Activated CD8-positive, alpha-beta T cell treated with anti-CD3 and anti-CD28 coated beads for 36 hours (primary cell): ENCODE measurements at regions not wholly inside any gene's neighbourhood (a gene's known extent, or its start where the extent isn't known, plus 50 kb on each side); places are given as distances from the start of the nearest gene placed in this dataset.

Experiments
- ATAC-seq: fragments of 200-7000 bp; cut with Tn5 transposase; one replicate; pipeline ENCODE4 v1.10.0; 2021; ENCODE audit warnings: mild to moderate bottlenecking, moderate library complexity
- CTCF ChIA-PET: fragments of 350-600 bp; sonication (Branson Sonifier 250); formaldehyde crosslinking; loops from one replicate; lab custom pipeline; 2021; ENCODE audit warnings: antibody characterized with exemption; lab: Charles Lee
- POLR2A ChIA-PET: fragments of 350-600 bp; sonication (Branson Sonifier 250); formaldehyde crosslinking; loops from one replicate; lab custom pipeline; 2021; ENCODE audit warnings: antibody characterized with exemption; lab: Charles Lee
- DNase-seq: peaks from one replicate; pipeline ENCODE4 v3.0.0-alpha.2; 2020
- H3K27ac Mint-ChIP-seq: one replicate; pipeline ENCODE4 v1.8.0; 2021; ENCODE audit warnings: mild to moderate bottlenecking, mixed read lengths
- H3K27me3 Mint-ChIP-seq: one replicate; pipeline ENCODE4 v1.8.0; 2021; ENCODE audit warnings: mixed read lengths
- H3K36me3 Mint-ChIP-seq: one replicate; pipeline ENCODE4 v1.8.0; 2021; ENCODE audit warnings: low read depth, mixed read lengths
- H3K4me1 Mint-ChIP-seq: one replicate; pipeline ENCODE4 v1.8.0; 2021; ENCODE audit warnings: low read depth, mixed read lengths
- H3K4me3 Mint-ChIP-seq: one replicate; pipeline ENCODE4 v1.8.0; 2021; ENCODE audit warnings: mild to moderate bottlenecking, moderate library complexity, mixed read lengths
- H3K9me3 Mint-ChIP-seq: one replicate; pipeline ENCODE4 v1.8.0; 2021; ENCODE audit warnings: mixed read lengths
- CTCF ChIP-seq: fragments of 200-600 bp; IDR thresholded peaks from one replicate; pipeline ENCODE4 v1.8.0; 2022; ENCODE audit warnings: antibody characterized with exemption, mild to moderate bottlenecking
- intact Hi-C: fragments of 100-400 bp; cut with micrococcal nuclease; formaldehyde crosslinking; loops from one replicate; pipeline ENCODE4 v1.10.0; 2022

GRCh38 chr12:47022296-47022695 lies 57.1 kb upstream of the PCED1B start:
- intact Hi-C loops = loop anchor here (5.0 kb wide), 1 partner anchor 680 kb away; no protein-coding TSS in a partner anchor
- peaks cover 10% of the 10 kb centered on the region for H3K27me3 Mint-ChIP-seq
- no peak for DNase-seq
- ATAC-seq = no peak
- no peaks in the 10 kb centered on the region for H3K36me3 Mint-ChIP-seq
- no peak overlapping the region for H3K27ac Mint-ChIP-seq
- H3K4me3 Mint-ChIP-seq = no peak overlapping the region
- no peak for TF ChIP-seq CTCF
- peaks cover 4% of the 10 kb centered on the region for H3K4me1 Mint-ChIP-seq
- CTCF ChIA-PET = interaction anchor here (0.8 to 2.7 kb wide), 10 partner anchors 10 to 950 kb away, joined by 3 to 24 read pairs (median 4); no protein-coding TSS in a partner anchor
- POLR2A ChIA-PET = no interaction called here
- no peaks in the 10 kb centered on the region for H3K9me3 Mint-ChIP-seq

GRCh38 chr12:47023311-47023710 lies 56.1 kb upstream of the PCED1B start:
- ChIA-PET CTCF (interaction anchor here (3.0 kb wide), 1 partner anchor 9 kb away, joined by 17 read pairs; no protein-coding TSS in a partner anchor), POLR2A (no interaction called here)
- ATAC-seq (no peak), DNase-seq (no peak)
- Mint-ChIP-seq H3K4me3 (no peak overlapping the region), H3K36me3 (no peaks in the 10 kb centered on the region), H3K27me3 (peaks cover 10% of the 10 kb centered on the region), H3K4me1 (peaks cover 4% of the 10 kb centered on the region), H3K27ac (no peak overlapping the region), H3K9me3 (no peaks in the 10 kb centered on the region)
- intact Hi-C loops = loop anchor here (5.0 kb wide), 1 partner anchor 681 kb away; no protein-coding TSS in a partner anchor
- TF ChIP-seq CTCF = no peak

GRCh38 chr12:47023953-47024352 lies 55.5 kb upstream of the PCED1B start:
- Mint-ChIP-seq H3K9me3 (no peaks in the 10 kb centered on the region), H3K4me1 (peaks cover 4% of the 10 kb centered on the region), H3K36me3 (no peaks in the 10 kb centered on the region), H3K27ac (no peak overlapping the region), H3K4me3 (no peak overlapping the region), H3K27me3 (peaks cover 6% of the 10 kb centered on the region)
- CTCF ChIA-PET = interaction anchor here (1.0 to 3.0 kb wide), 5 partner anchors 9 to 898 kb away, joined by 3 to 17 read pairs (median 3); no protein-coding TSS in a partner anchor
- DNase-seq (no peak), ATAC-seq (no peak)
- intact Hi-C loops = loop anchor here (5.0 kb wide), 1 partner anchor 682 kb away; no protein-coding TSS in a partner anchor
- TF ChIP-seq CTCF = no peak
- POLR2A ChIA-PET = no interaction called here

- intact Hi-C loops = loop anchor here (5.0 kb wide), 1 partner anchor 682 kb away; no protein-coding TSS in a partner anchor
- Mint-ChIP-seq H3K36me3 (no peaks in the 10 kb centered on the region), H3K4me1 (peaks cover 8% of the 10 kb centered on the region), H3K27ac (no peak overlapping the region), H3K27me3 (peaks cover 6% of the 10 kb centered on the region), H3K4me3 (no peak overlapping the region), H3K9me3 (no peaks in the 10 kb centered on the region)
- no peak for TF ChIP-seq CTCF
- no peak for ATAC-seq
- DNase-seq = no peak
- ChIA-PET CTCF (interaction anchor here (1.0 to 3.0 kb wide), 5 partner anchors 8 to 899 kb away, joined by 3 to 17 read pairs (median 3); no protein-coding TSS in a partner anchor), POLR2A (no interaction called here)
Observed at GRCh38 chr12:47024463-47024862, 55.0 kb upstream of the PCED1B start.

- CTCF ChIA-PET = interaction anchor here (1.9 to 3.0 kb wide), 2 partner anchors 7 to 46 kb away, joined by 5 to 17 read pairs; no protein-coding TSS in a partner anchor
- ATAC-seq (no peak), DNase-seq (no peak)
- no peak for TF ChIP-seq CTCF
- POLR2A ChIA-PET = no interaction called here
- Mint-ChIP-seq H3K27ac (no peak overlapping the region), H3K27me3 (peaks cover 6% of the 10 kb centered on the region), H3K36me3 (no peaks in the 10 kb centered on the region), H3K9me3 (no peaks in the 10 kb centered on the region), H3K4me3 (no peak overlapping the region), H3K4me1 (peaks cover 8% of the 10 kb centered on the region)
- intact Hi-C loops = no loop called here
Observed at GRCh38 chr12:47025349-47025748, 54.1 kb upstream of the PCED1B start.
